CD14-positive monocyte (primary cell): ENCODE measurements at regions not wholly inside any gene's neighbourhood (a gene's known extent, or its start where the extent isn't known, plus 50 kb on each side); places are given as distances from the start of the nearest gene placed in this dataset.

Experiments used
- DNase-seq, 3 donors: peaks; one replicate each; pipeline ENCODE4 v3.0.0-alpha.2; 2011 to 2022
- H2AFZ ChIP-seq: 2 replicates; pipeline ENCODE4 v1.6.0; 2012; ENCODE audit warnings: mild to moderate bottlenecking, low read depth, low read length, inconsistent platforms; ENCODE audit not compliant: insufficient read depth, poor library complexity, severe bottlenecking
- H3K27ac ChIP-seq, 2 donors: 1 replicate in 1 of 2; 2 replicates in 1 of 2; pipeline ENCODE4 v1.5.1; 2012 to 2013; ENCODE audit warnings: low read length in 2 of 2, control low read depth in 1 of 2, inconsistent platforms in 1 of 2, low read depth in 1 of 2, mild to moderate bottlenecking in 1 of 2
- H3K27me3 ChIP-seq, 2 donors: one replicate each; pipeline versions ENCODE4 v1.6.0 to v1.6.1; 2011 to 2013; ENCODE audit warnings: low read length in 2 of 2; ENCODE audit not compliant: control insufficient read depth in 2 of 2, insufficient read depth in 2 of 2
- H3K36me3 ChIP-seq, 2 donors: replicated peaks in 1 of 2; 1 replicate in 1 of 2; 2 replicates in 1 of 2; pipeline versions ENCODE4 v1.5.1 to v1.6.1; 2012 to 2013; ENCODE audit warnings: low read length in 2 of 2, control low read depth in 1 of 2, inconsistent platforms in 1 of 2, mild to moderate bottlenecking in 1 of 2; ENCODE audit not compliant: insufficient read depth in 2 of 2, control insufficient read depth in 1 of 2
- H3K4me1 ChIP-seq, 2 donors: 1 replicate in 1 of 2; 2 replicates in 1 of 2; pipeline versions ENCODE4 v1.5.1 to v1.6.1; 2012 to 2013; ENCODE audit warnings: low read length in 2 of 2, control low read depth in 1 of 2, inconsistent platforms in 1 of 2, mild to moderate bottlenecking in 1 of 2, moderate library complexity in 1 of 2; ENCODE audit not compliant: insufficient read depth in 2 of 2, control insufficient read depth in 1 of 2
- H3K4me2 ChIP-seq: replicated peaks from 2 replicates; pipeline ENCODE3; 2012; ENCODE audit warnings: low read length, moderate library complexity, mild to moderate bottlenecking; ENCODE audit not compliant: poor library complexity, severe bottlenecking; ENCODE audit errors: extremely low read depth
- H3K4me3 ChIP-seq, 3 experiments: fragments of 200-600 bp in 1 of 3; sonication (generic) in 1 of 3; replicated peaks in 1 of 3; 1 replicate in 2 of 3; 2 replicates in 1 of 3; pipeline ENCODE4 v1.5.1; 2011 to 2013; ENCODE audit warnings: low read length in 3 of 3, mild to moderate bottlenecking in 3 of 3, control low read depth in 2 of 3, low read depth in 2 of 3, inconsistent platforms in 1 of 3, moderate library complexity in 1 of 3
- H3K79me2 ChIP-seq: 2 replicates; pipeline ENCODE4 v1.6.0; 2012; ENCODE audit warnings: mild to moderate bottlenecking, control low read depth, inconsistent platforms, low read length, moderate library complexity; ENCODE audit not compliant: insufficient read depth
- H3K9ac ChIP-seq: 2 replicates; pipeline ENCODE4 v1.6.0; 2017; ENCODE audit warnings: low read length, mild to moderate bottlenecking; ENCODE audit not compliant: insufficient read depth, poor library complexity, severe bottlenecking
- H3K9me3 ChIP-seq, 2 donors: replicated peaks in 1 of 2; 1 replicate in 1 of 2; 2 replicates in 1 of 2; pipeline versions ENCODE4 v1.5.1 to v1.6.1; 2012 to 2013; ENCODE audit warnings: low read length in 2 of 2, control low read depth in 1 of 2; ENCODE audit not compliant: control insufficient read depth in 1 of 2, insufficient read depth in 1 of 2
- H4K20me1 ChIP-seq: 2 replicates; pipeline ENCODE4 v1.6.0; 2012; ENCODE audit warnings: mild to moderate bottlenecking, low read length, control low read depth, moderate library complexity; ENCODE audit not compliant: insufficient read depth
- H3K27ac Mint-ChIP-seq, 7 donors: one replicate each; pipeline ENCODE4 v1.8.0; 2020; ENCODE audit warnings: mild to moderate bottlenecking in 7 of 7, mixed read lengths in 7 of 7, moderate library complexity in 6 of 7, inconsistent platforms in 2 of 7
- H3K27me3 Mint-ChIP-seq, 3 donors: one replicate each; pipeline ENCODE4 v1.8.0; 2021 to 2022; ENCODE audit warnings: low read depth in 3 of 3, mild to moderate bottlenecking in 3 of 3, mixed read lengths in 3 of 3, moderate library complexity in 3 of 3, inconsistent platforms in 1 of 3
- H3K36me3 Mint-ChIP-seq, 2 donors: one replicate each; pipeline ENCODE4 v1.8.0; 2020; ENCODE audit warnings: mixed read lengths in 2 of 2, inconsistent platforms in 1 of 2, mild to moderate bottlenecking in 1 of 2
- H3K4me1 Mint-ChIP-seq: one replicate; pipeline ENCODE4 v1.8.0; 2020; ENCODE audit warnings: mild to moderate bottlenecking, mixed read lengths
- H3K4me3 Mint-ChIP-seq, 2 donors: one replicate each; pipeline ENCODE4 v1.8.0; 2020; ENCODE audit warnings: mild to moderate bottlenecking in 2 of 2, mixed read lengths in 2 of 2, moderate library complexity in 1 of 2
- H3K9me3 Mint-ChIP-seq, 7 donors: one replicate each; pipeline ENCODE4 v1.8.0; 2020 to 2022; ENCODE audit warnings: mixed read lengths in 7 of 7, mild to moderate bottlenecking in 6 of 7, moderate library complexity in 6 of 7, inconsistent platforms in 2 of 7
- WGBS: methylation state at CpG from one replicate; pipeline ENCODE4 v1.1.5; 2013; ENCODE audit warnings: missing lambda C conversion rate; ENCODE audit not compliant: insufficient coverage; 5-methylcytosine and 5-hydroxymethylcytosine counted together
- intact Hi-C, 2 donors: fragments of 100-400 bp; cut with micrococcal nuclease; formaldehyde crosslinking; loops; one replicate each; pipeline versions ENCODE4 v1.15.0 to v1.15.1; 2023
- TF ChIP-seq, protein P1 (sequence below): fragments of 200-600 bp; IDR thresholded peaks from one replicate; pipeline ENCODE4 v1.8.0; 2022; ENCODE audit warnings: antibody characterized with exemption, mild to moderate bottlenecking

DNA sequence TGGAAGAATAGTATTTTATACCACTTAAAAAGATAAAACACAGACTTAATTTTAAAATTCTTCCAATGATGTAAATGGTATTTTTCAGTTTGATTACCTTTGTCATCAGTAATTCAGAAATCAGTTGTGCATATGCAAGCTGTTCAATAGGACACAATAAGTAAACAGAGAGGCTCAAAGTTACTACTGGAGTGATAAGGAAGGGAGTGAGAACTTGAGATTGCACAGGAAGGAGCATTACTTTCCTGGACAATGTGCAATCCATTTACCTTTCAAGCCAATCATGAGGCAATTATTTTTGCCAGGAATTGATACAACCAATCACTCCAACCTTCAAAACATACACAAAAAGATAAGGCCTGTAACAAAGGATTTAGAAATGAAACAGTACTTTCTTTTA lies 1024.3 kb downstream of the RAPGEF2 start:
- Histone ChIP-seq H3K27ac (no peak overlapping the region), H3K79me2 (no peaks in the 10 kb centered on the region), H4K20me1 (no peaks in the 10 kb centered on the region), H3K4me3 (no peak overlapping the region), H3K9me3 (peaks cover 0 to 7% of the 10 kb centered on the region in 2 donors), H3K4me2 (no peak overlapping the region), H3K27me3 (no peaks in the 10 kb centered on the region), H3K36me3 (no peaks in the 10 kb centered on the region), H2AFZ (no peak overlapping the region), H3K9ac (no peak overlapping the region), H3K4me1 (no peaks in the 10 kb centered on the region)
- Mint-ChIP-seq H3K36me3 (no peaks in the 10 kb centered on the region), H3K9me3 (peaks cover 2 to 22% (median 12%) of the 10 kb centered on the region in 7 donors), H3K4me3 (no peak overlapping the region), H3K4me1 (no peaks in the 10 kb centered on the region), H3K27me3 (no peaks in the 10 kb centered on the region), H3K27ac (no peak overlapping the region)
- TF ChIP-seq, protein P1, sequence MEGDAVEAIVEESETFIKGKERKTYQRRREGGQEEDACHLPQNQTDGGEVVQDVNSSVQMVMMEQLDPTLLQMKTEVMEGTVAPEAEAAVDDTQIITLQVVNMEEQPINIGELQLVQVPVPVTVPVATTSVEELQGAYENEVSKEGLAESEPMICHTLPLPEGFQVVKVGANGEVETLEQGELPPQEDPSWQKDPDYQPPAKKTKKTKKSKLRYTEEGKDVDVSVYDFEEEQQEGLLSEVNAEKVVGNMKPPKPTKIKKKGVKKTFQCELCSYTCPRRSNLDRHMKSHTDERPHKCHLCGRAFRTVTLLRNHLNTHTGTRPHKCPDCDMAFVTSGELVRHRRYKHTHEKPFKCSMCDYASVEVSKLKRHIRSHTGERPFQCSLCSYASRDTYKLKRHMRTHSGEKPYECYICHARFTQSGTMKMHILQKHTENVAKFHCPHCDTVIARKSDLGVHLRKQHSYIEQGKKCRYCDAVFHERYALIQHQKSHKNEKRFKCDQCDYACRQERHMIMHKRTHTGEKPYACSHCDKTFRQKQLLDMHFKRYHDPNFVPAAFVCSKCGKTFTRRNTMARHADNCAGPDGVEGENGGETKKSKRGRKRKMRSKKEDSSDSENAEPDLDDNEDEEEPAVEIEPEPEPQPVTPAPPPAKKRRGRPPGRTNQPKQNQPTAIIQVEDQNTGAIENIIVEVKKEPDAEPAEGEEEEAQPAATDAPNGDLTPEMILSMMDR, result no peak
- intact Hi-C loops, result no loop called here
- no peak for DNase-seq

DNA sequence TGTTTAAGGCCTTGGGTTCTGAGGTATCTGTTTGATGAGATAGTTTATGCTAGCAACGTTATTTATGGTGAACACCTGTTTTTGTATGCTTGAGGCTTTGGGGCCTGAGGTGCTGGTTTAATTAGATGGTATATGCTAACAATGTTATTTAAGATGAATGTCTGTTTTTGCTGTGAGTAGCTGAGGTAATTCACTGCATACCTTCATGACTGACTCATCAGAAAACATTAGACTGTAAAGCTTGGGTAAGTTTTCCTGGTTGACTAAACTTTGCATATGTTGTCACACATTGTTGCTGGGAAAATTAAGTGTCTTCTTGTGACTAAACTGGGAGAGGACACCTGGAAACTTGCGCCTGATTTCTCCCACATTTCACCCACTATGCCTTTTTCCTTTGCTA lies 1026.6 kb downstream of the RAPGEF2 start:
- H3K4me1 ChIP-seq, result no peaks in the 10 kb centered on the region
- 67% methylated on average over 1 of the region's 2 CpGs for WGBS

More for the DNA sequence above, 1026.6 kb downstream of the RAPGEF2 start:
- Mint-ChIP-seq H3K27ac (no peak overlapping the region), H3K27me3 (no peaks in the 10 kb centered on the region), H3K9me3 (peaks cover 4 to 27% (median 13%) of the 10 kb centered on the region in 7 donors), H3K4me1 (no peaks in the 10 kb centered on the region), H3K4me3 (no peak overlapping the region), H3K36me3 (no peaks in the 10 kb centered on the region)
- intact Hi-C loops, result no loop called here
- no peaks in the 10 kb centered on the region for H4K20me1 ChIP-seq
- H3K9ac ChIP-seq, result no peak overlapping the region
- no peak for DNase-seq
- TF ChIP-seq, protein P1, result no peak
- H3K79me2 ChIP-seq, result no peaks in the 10 kb centered on the region
- H3K4me3 ChIP-seq, result no peak overlapping the region
- H3K4me2 ChIP-seq, result no peak overlapping the region
- H3K36me3 ChIP-seq, result no peaks in the 10 kb centered on the region
- H3K9me3 ChIP-seq, result peaks cover 0 to 7% of the 10 kb centered on the region in 2 donors
- H2AFZ ChIP-seq, result no peak overlapping the region
- no peak overlapping the region for H3K27ac ChIP-seq
- no peaks in the 10 kb centered on the region for H3K27me3 ChIP-seq
